ENCODE measurements at regions not wholly inside any gene's neighbourhood (a gene's known extent, or its start where the extent isn't known, plus 50 kb on each side); places are given as distances from the start of the nearest gene placed in this dataset.

DNA sequence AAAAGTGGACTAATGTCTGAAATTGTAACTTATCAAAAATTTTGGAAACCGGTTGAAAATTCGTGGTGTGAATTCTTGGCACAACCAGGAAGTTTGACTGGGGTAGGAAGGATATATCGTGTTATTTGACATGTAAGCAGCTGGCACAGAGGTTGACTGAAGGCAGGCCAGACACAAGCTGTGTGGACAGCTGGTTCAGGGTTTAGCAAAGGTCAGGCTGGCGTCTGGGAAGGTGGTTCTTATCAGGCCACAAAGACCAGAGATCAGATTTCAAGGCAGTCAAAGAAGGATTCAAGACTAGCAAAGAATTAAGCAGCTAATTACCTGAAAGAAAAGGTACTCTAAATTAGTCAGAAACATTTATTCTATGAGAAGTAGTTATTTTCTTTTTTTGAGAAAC is 450.2 kb upstream of the MDGA2 start:
- TF ChIP-seq, protein P1, sequence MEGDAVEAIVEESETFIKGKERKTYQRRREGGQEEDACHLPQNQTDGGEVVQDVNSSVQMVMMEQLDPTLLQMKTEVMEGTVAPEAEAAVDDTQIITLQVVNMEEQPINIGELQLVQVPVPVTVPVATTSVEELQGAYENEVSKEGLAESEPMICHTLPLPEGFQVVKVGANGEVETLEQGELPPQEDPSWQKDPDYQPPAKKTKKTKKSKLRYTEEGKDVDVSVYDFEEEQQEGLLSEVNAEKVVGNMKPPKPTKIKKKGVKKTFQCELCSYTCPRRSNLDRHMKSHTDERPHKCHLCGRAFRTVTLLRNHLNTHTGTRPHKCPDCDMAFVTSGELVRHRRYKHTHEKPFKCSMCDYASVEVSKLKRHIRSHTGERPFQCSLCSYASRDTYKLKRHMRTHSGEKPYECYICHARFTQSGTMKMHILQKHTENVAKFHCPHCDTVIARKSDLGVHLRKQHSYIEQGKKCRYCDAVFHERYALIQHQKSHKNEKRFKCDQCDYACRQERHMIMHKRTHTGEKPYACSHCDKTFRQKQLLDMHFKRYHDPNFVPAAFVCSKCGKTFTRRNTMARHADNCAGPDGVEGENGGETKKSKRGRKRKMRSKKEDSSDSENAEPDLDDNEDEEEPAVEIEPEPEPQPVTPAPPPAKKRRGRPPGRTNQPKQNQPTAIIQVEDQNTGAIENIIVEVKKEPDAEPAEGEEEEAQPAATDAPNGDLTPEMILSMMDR (IDR thresholded peaks at IDR 0.05; ENCODE audit: low read length): no peak
- no peak for TF ChIP-seq EZH2 (IDR thresholded peaks at IDR 0.05; ENCODE audit: borderline replicate concordance, low read length)
